SK-N-MC (cell line): ENCODE measurements at regions not wholly inside any gene's neighbourhood (a gene's known extent, or its start where the extent isn't known, plus 50 kb on each side); places are given as distances from the start of the nearest gene placed in this dataset.

ENCODE experiments used
- EZH2 ChIP-seq: fragments of 200-600 bp; sonication (generic); IDR thresholded peaks from one replicate; pipeline ENCODE4 v1.6.1; 2017; ENCODE audit warnings: antibody characterized with exemption
- FOXP2 ChIP-seq: optimal IDR thresholded peaks from 2 replicates; pipeline ENCODE3; 2011; ENCODE audit warnings: mild to moderate bottlenecking, moderate library complexity; ENCODE audit not compliant: insufficient read depth; ENCODE audit errors: extremely low read length, control extremely low read depth
- POLR2AphosphoS5 ChIP-seq: IDR thresholded peaks from 2 replicates; pipeline ENCODE4 v1.6.1; 2012; ENCODE audit warnings: mild to moderate bottlenecking, low read depth, low read length, borderline replicate concordance

DNA sequence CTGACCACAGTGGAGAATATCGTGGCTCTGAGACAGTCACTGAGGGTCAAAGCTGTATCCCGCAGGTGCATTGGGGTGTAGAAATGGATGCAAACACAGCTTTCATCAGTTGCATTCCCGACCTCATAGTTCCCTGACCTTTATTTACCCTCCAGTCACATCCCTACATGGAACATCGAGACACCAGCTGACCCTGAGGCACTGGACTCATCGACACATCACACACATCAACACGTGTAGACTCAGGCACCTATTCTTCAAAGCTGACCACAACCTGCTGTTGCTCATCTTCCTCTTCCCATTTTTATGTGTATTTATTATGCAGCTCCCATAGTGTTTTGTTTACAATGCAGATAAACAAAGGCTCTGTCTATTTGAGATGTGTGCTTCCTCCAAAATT is 396.9 kb upstream of the NRP1 start:
- TF ChIP-seq EZH2 (no peak), POLR2AphosphoS5 (no peak), FOXP2 (no peak)
